OCI-LY7 (cell line): ENCODE measurements at regions not wholly inside any gene's neighbourhood (a gene's known extent, or its start where the extent isn't known, plus 50 kb on each side); places are given as distances from the start of the nearest gene placed in this dataset. TPM values are rescaled to one million over a fixed set of nuclear protein-coding genes. Genes with fewer than 3 reads are reported as not detected.

Experiments used
- BruUV-seq: library from RNA; stranded (reverse); fragments of 400-500 nt; replicated peaks from 2 replicates; lab custom pipeline; 2021; lab: Mats Ljungman, UMichigan
- CTCF ChIA-PET: fragments of 300-600 bp; sonication (Branson Sonifier 250); formaldehyde crosslinking; loops from one replicate; lab custom pipeline; 2022; ENCODE audit warnings: antibody characterized with exemption; ENCODE audit not compliant: unreplicated experiment; lab: Charles Lee
- POLR2A ChIA-PET: fragments of 300-600 bp; sonication (Branson Sonifier 250); formaldehyde crosslinking; loops from one replicate; lab custom pipeline; 2022; ENCODE audit warnings: antibody characterized with exemption; lab: Charles Lee
- DNase-seq: peaks from one replicate; pipeline ENCODE4 v3.0.0-alpha.2; 2015; ENCODE audit warnings: low spot score
- H2AFZ ChIP-seq: fragments of 200-600 bp; sonication (generic), shearing (Covaris generic); 2 replicates; pipeline ENCODE4 v1.6.1; 2014; ENCODE audit warnings: mild to moderate bottlenecking, antibody characterized with exemption, low read length, moderate library complexity
- H3K27ac ChIP-seq: fragments of 200-600 bp; sonication (generic); 2 replicates; pipeline ENCODE4 v1.5.1; 2014; ENCODE audit warnings: mixed run types, low read depth, mild to moderate bottlenecking, moderate library complexity, low read length, inconsistent platforms; ENCODE audit not compliant: poor library complexity, severe bottlenecking
- H3K36me3 ChIP-seq: fragments of 200-600 bp; sonication (generic); 2 replicates; pipeline ENCODE4 v1.6.1; 2014; ENCODE audit warnings: mild to moderate bottlenecking, antibody characterized with exemption, low read length, moderate library complexity, mixed read lengths; ENCODE audit not compliant: insufficient read depth
- H3K4me1 ChIP-seq: fragments of 200-600 bp; sonication (generic); 2 replicates; pipeline ENCODE4 v1.5.1; 2014; ENCODE audit warnings: mild to moderate bottlenecking, low read length; ENCODE audit not compliant: insufficient read depth, poor library complexity, severe bottlenecking
- H3K4me2 ChIP-seq: fragments of 200-600 bp; sonication (generic); 2 replicates; pipeline ENCODE4 v1.6.1; 2014; ENCODE audit warnings: mild to moderate bottlenecking, low read length
- H3K4me3 ChIP-seq: fragments of 200-600 bp; sonication (generic); 2 replicates; pipeline ENCODE4 v1.5.1; 2014; ENCODE audit warnings: mild to moderate bottlenecking, low read depth, low read length; ENCODE audit not compliant: poor library complexity, severe bottlenecking
- H3K79me2 ChIP-seq: fragments of 200-600 bp; sonication (generic); 2 replicates; pipeline ENCODE4 v1.6.1; 2016; ENCODE audit warnings: low read depth, mild to moderate bottlenecking, low read length, moderate library complexity, mixed read lengths; ENCODE audit not compliant: insufficient read depth
- H3K9me2 ChIP-seq: fragments of 200-600 bp; sonication (generic); 2 replicates; pipeline ENCODE4 v1.6.1; 2016; ENCODE audit warnings: mild to moderate bottlenecking, low read length, mixed read lengths; ENCODE audit not compliant: insufficient read depth
- H3K9me3 ChIP-seq: fragments of 200-600 bp; sonication (generic); 2 replicates; pipeline ENCODE4 v1.6.1; 2014; ENCODE audit warnings: mild to moderate bottlenecking, mixed run types, low read length, mixed read lengths
- H4K20me1 ChIP-seq: fragments of 200-600 bp; sonication (generic); 2 replicates; pipeline ENCODE4 v1.6.1; 2014; ENCODE audit warnings: mild to moderate bottlenecking, antibody characterized with exemption, low read length, moderate library complexity, mixed read lengths; ENCODE audit not compliant: insufficient read depth
- CTCF ChIP-seq: fragments of 200-600 bp; sonication (generic); conservative IDR thresholded peaks from 2 replicates; pipeline ENCODE4 v1.5.1; 2014; ENCODE audit warnings: mild to moderate bottlenecking, antibody characterized with exemption, low read length, moderate library complexity, mixed read lengths
- EZH2phosphoT487 ChIP-seq: fragments of 200-600 bp; sonication (generic); IDR thresholded peaks from 2 replicates; pipeline ENCODE4 v1.6.1; 2018; ENCODE audit warnings: low read depth, borderline replicate concordance, mild to moderate bottlenecking, mixed run types, antibody characterized with exemption, low read length, moderate library complexity, mixed read lengths
- intact Hi-C: fragments of 100-400 bp; cut with micrococcal nuclease; formaldehyde crosslinking; loops from one replicate; pipeline ENCODE4 v1.10.0; 2022; ENCODE audit not compliant: unreplicated experiment
- small RNA-seq: library from RNA; depleted of rRNA; stranded (forward); fragments of <200 nt; gene quantifications from one replicate; pipeline ENCODE3, GENCODE V24; 2014

- peaks cover 5% of the 10 kb centered on the region; the same call in 1 of the 2 replicates for H3K36me3 ChIP-seq
- peak overlapping the region; percentile 82 for H3K4me2 ChIP-seq
- CTCF ChIA-PET: no interaction called here
- intact Hi-C loops: loop anchor here (2.0 kb wide), 1 partner anchor 21 kb away; no protein-coding TSS in a partner anchor
- no peaks in the 10 kb centered on the region for H3K9me2 ChIP-seq
- BruUV-seq: no TSS peak
- H3K4me3 ChIP-seq: peak overlapping the region; percentile 58
- H3K4me1 ChIP-seq: peaks cover 25% of the 10 kb centered on the region
- H3K79me2 ChIP-seq: no peaks in the 10 kb centered on the region
- peak overlapping the region; percentile 95 for H2AFZ ChIP-seq
- no peaks in the 10 kb centered on the region for H4K20me1 ChIP-seq
- H3K9me3 ChIP-seq: 0 out of 2 replicates have a peak, but pooled peaks cover 8% of the 10 kb centered on the region
- POLR2A ChIA-PET: interaction anchor here (1.6 to 2.3 kb wide), 2 partner anchors 14 to 22 kb away, joined by 5 to 9 read pairs; no protein-coding TSS in a partner anchor
- DNase-seq: no peak
- no peak overlapping the region for H3K27ac ChIP-seq
- TF ChIP-seq CTCF: no peak
- no peak for TF ChIP-seq EZH2phosphoT487
Measured at GRCh38 chr10:20949967-20950366, 52.9 kb upstream of the NEBL start.

GRCh38 chr10:20948686-20949327, 51.7 kb upstream of the NEBL start:
- peak overlapping the region; percentile 33 for H3K27ac ChIP-seq
- intact Hi-C loops: loop anchor here (2.0 kb wide), 1 partner anchor 22 kb away; no protein-coding TSS in a partner anchor
- no peaks in the 10 kb centered on the region for H4K20me1 ChIP-seq
- H3K9me3 ChIP-seq: no peaks in the 10 kb centered on the region
- peak overlapping the region; percentile 95 for H2AFZ ChIP-seq
- no peaks in the 10 kb centered on the region for H3K36me3 ChIP-seq
- no peaks in the 10 kb centered on the region for H3K9me2 ChIP-seq
- no peak for TF ChIP-seq EZH2phosphoT487
- TF ChIP-seq CTCF: no peak
- CTCF ChIA-PET: no interaction called here
- peak overlapping the region; percentile 58 for H3K4me3 ChIP-seq
- peak; percentile 25 for DNase-seq
- H3K4me1 ChIP-seq: peaks cover 25% of the 10 kb centered on the region
- BruUV-seq: no TSS peak
- peak overlapping the region; percentile 82 for H3K4me2 ChIP-seq
- H3K79me2 ChIP-seq: no peaks in the 10 kb centered on the region
- POLR2A ChIA-PET: interaction anchor here (0.7 to 2.3 kb wide), 7 partner anchors 13 to 118 kb away, joined by 3 to 9 read pairs (median 3); no protein-coding TSS in a partner anchor

Small RNA genes lying in the stretch of these regions (small RNA-seq; reads per million reads assigned to genes)
- not detected for gene AL158209.2
- not detected for gene RF00017
- 0.63 reads per million, percentile 20 among the genes with 10 or more reads in this experiment for gene RNU6-15P
